HG03064 (cell line): ENCODE measurements at regions not wholly inside any gene's neighbourhood (a gene's known extent, or its start where the extent isn't known, plus 50 kb on each side); places are given as distances from the start of the nearest gene placed in this dataset.

Experiments used
- ATAC-seq: cut with Tn5 transposase; IDR thresholded peaks from one replicate; pipeline ENCODE4 v1.9.1; 2021; ENCODE audit warnings: low read depth; ENCODE audit not compliant: unreplicated experiment

- no peak for ATAC-seq
These were observed 702.4 kb upstream of the FZD8 start for GRCh38 chr10:36344240-36345174.

- no peak for ATAC-seq
These were observed 700.7 kb upstream of the FZD8 start for GRCh38 chr10:36342781-36343180.

GRCh38 chr10:36341471-36341870 is 699.4 kb upstream of the FZD8 start:
- ATAC-seq = no peak

GRCh38 chr10:36336315-36336714 is 694.2 kb upstream of the FZD8 start:
- no peak for ATAC-seq

GRCh38 chr10:36333446-36333845 is 691.4 kb upstream of the FZD8 start:
- no peak for ATAC-seq

- ATAC-seq = no peak
These were observed 690.8 kb upstream of the FZD8 start for GRCh38 chr10:36332926-36333325.

GRCh38 chr10:36331121-36331520 is 689.0 kb upstream of the FZD8 start:
- ATAC-seq = no peak

- ATAC-seq = no peak
These were observed 683.7 kb upstream of the FZD8 start for GRCh38 chr10:36325815-36326214.

- no peak for ATAC-seq
These were observed 682.7 kb upstream of the FZD8 start for GRCh38 chr10:36324831-36325230.

GRCh38 chr10:36313142-36313541 is 671.0 kb upstream of the FZD8 start:
- ATAC-seq = no peak

- ATAC-seq = no peak
These were observed 661.8 kb upstream of the FZD8 start for GRCh38 chr10:36303896-36304295.

- no peak for ATAC-seq
These were observed 660.0 kb upstream of the FZD8 start for GRCh38 chr10:36302086-36302485.

GRCh38 chr10:36301539-36301938 is 659.4 kb upstream of the FZD8 start:
- no peak for ATAC-seq

- ATAC-seq = no peak
These were observed 659.0 kb upstream of the FZD8 start for GRCh38 chr10:36301139-36301538.

- ATAC-seq = no peak
These were observed 641.7 kb upstream of the FZD8 start for GRCh38 chr10:36283827-36284226.

- ATAC-seq = no peak
These were observed 639.8 kb upstream of the FZD8 start for GRCh38 chr10:36281831-36282331.

GRCh38 chr10:36280890-36281499 is 638.9 kb upstream of the FZD8 start:
- no peak for ATAC-seq

GRCh38 chr10:36280321-36280741 is 638.2 kb upstream of the FZD8 start:
- ATAC-seq = no peak

GRCh38 chr10:36278176-36278575 is 636.1 kb upstream of the FZD8 start:
- ATAC-seq = no peak

GRCh38 chr10:36277459-36277858 is 635.4 kb upstream of the FZD8 start:
- no peak for ATAC-seq

GRCh38 chr10:36271627-36272340 is 629.7 kb upstream of the FZD8 start:
- no peak for ATAC-seq
